HCT116 (cell line): ENCODE measurements at regions not wholly inside any gene's neighbourhood (a gene's known extent, or its start where the extent isn't known, plus 50 kb on each side); places are given as distances from the start of the nearest gene placed in this dataset.

Source experiments
- POLR2A ChIP-seq: IDR thresholded peaks from 2 replicates; pipeline ENCODE4 v1.7.0; 2011; ENCODE audit warnings: borderline replicate concordance; ENCODE audit not compliant: insufficient read depth, insufficient read length; ENCODE audit errors: extremely low read depth
- TF ChIP-seq, protein P1 (sequence below), 3 experiments: fragments of 200-600 bp in 1 of 3; sonication (generic) in 1 of 3; IDR thresholded peaks in 2 of 3; conservative IDR thresholded peaks in 1 of 3; 2 replicates each; pipeline ENCODE4 v1.5.1; 2012 to 2017; ENCODE audit warnings: low read depth in 2 of 3, low read length in 2 of 3, antibody characterized with exemption in 1 of 3, borderline replicate concordance in 1 of 3, control low read depth in 1 of 3, mild to moderate bottlenecking in 1 of 3, mixed read lengths in 1 of 3, mixed run types in 1 of 3, moderate library complexity in 1 of 3; ENCODE audit not compliant: insufficient read depth in 1 of 3
- TF ChIP-seq, protein P2 (sequence below): IDR thresholded peaks from 2 replicates; pipeline ENCODE4 v1.6.1; 2012

DNA sequence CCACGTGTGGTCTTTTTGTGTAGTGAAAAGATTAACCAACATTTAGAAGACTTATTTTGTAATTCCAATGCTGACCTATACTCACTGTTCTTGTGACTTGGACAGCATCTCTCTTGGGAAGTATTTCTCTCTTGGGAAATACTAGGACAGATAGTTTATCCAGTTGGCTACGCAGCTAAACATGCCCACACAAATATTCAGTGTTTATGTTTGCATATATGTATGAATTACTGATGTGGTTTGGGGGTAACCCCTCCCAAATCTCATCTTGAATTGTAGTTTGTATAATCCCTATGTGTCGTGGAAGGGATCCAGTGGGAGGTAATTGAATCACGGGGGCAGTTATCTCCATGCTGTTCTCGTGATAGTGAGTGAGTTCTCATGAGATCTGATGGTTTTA lies 2062.3 kb upstream of the CELF4 start:
- TF ChIP-seq, protein P1, sequence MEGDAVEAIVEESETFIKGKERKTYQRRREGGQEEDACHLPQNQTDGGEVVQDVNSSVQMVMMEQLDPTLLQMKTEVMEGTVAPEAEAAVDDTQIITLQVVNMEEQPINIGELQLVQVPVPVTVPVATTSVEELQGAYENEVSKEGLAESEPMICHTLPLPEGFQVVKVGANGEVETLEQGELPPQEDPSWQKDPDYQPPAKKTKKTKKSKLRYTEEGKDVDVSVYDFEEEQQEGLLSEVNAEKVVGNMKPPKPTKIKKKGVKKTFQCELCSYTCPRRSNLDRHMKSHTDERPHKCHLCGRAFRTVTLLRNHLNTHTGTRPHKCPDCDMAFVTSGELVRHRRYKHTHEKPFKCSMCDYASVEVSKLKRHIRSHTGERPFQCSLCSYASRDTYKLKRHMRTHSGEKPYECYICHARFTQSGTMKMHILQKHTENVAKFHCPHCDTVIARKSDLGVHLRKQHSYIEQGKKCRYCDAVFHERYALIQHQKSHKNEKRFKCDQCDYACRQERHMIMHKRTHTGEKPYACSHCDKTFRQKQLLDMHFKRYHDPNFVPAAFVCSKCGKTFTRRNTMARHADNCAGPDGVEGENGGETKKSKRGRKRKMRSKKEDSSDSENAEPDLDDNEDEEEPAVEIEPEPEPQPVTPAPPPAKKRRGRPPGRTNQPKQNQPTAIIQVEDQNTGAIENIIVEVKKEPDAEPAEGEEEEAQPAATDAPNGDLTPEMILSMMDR (IDR thresholded peaks at IDR 0.05 in 2 of 3, conservative IDR thresholded peaks at IDR 0.05 in 1 of 3; ENCODE audit: borderline replicate concordance in 1 of 3, insufficient read depth in 1 of 3, low read depth in 2 of 3, low read length in 2 of 3): no peak
- TF ChIP-seq, protein P2, sequence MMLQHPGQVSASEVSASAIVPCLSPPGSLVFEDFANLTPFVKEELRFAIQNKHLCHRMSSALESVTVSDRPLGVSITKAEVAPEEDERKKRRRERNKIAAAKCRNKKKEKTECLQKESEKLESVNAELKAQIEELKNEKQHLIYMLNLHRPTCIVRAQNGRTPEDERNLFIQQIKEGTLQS: no peak
- TF ChIP-seq POLR2A: no peak
